C4-2B (cell line): ENCODE measurements at regions not wholly inside any gene's neighbourhood (a gene's known extent, or its start where the extent isn't known, plus 50 kb on each side); places are given as distances from the start of the nearest gene placed in this dataset.

ENCODE experiments used
- CTCF ChIP-seq: fragments of 450-650 bp; conservative IDR thresholded peaks from 2 replicates; pipeline ENCODE4 v1.5.1; 2017; ENCODE audit warnings: mild to moderate bottlenecking
- ZFX ChIP-seq: fragments of 450-650 bp; IDR thresholded peaks from 2 replicates; pipeline ENCODE4 v1.6.1; 2017

GRCh38 chr9:115616666-115617239 is 498.8 kb upstream of the TNC start:
- TF ChIP-seq CTCF (no peak), ZFX (no peak)
